ENCODE measurements at regions not wholly inside any gene's neighbourhood (a gene's known extent, or its start where the extent isn't known, plus 50 kb on each side); places are given as distances from the start of the nearest gene placed in this dataset.
"Not testable (repeated sequence)": the region's sequence is repeated elsewhere in the genome, so short reads cannot be mapped to it uniquely, and the experiment has no call there.

GRCh38 chr1:29931477-29932175, 695.3 kb downstream of the PTPRU start:
- H3K9me3 ChIP-seq (ENCODE audit: control insufficient read depth in 1 of 2, low read length in 2 of 2): no peaks in the 10 kb centered on the region
- H3K36me3 ChIP-seq (ENCODE audit: control insufficient read depth in 1 of 2, insufficient read depth in 2 of 2, low read length in 2 of 2): no peaks in the 10 kb centered on the region
- H3K27ac ChIP-seq (ENCODE audit: low read depth, low read length): no peak overlapping the region
- no peak overlapping the region for H3K4me3 ChIP-seq (ENCODE audit: low read depth in 1 of 2, low read length in 2 of 2)
- H3K27me3 ChIP-seq (ENCODE audit: control insufficient read depth in 1 of 2, insufficient read depth in 2 of 2, low read length in 2 of 2): peaks cover 0 to 6% of the 10 kb centered on the region in 2 donors
- no peaks in the 10 kb centered on the region for H3K4me1 ChIP-seq (ENCODE audit: control insufficient read depth in 1 of 2, insufficient read depth in 2 of 2, low read length in 2 of 2)
- no peak overlapping the region for H3K9ac ChIP-seq (ENCODE audit: low read depth in 1 of 2, low read length in 2 of 2)

- Histone ChIP-seq H3K27ac (ENCODE audit: low read depth, low read length) (no peak overlapping the region), H3K9me3 (ENCODE audit: control insufficient read depth in 1 of 2, low read length in 2 of 2) (no peaks in the 10 kb centered on the region), H3K27me3 (ENCODE audit: control insufficient read depth in 1 of 2, insufficient read depth in 2 of 2, low read length in 2 of 2) (no peaks in the 10 kb centered on the region), H3K36me3 (ENCODE audit: control insufficient read depth in 1 of 2, insufficient read depth in 2 of 2, low read length in 2 of 2) (no peaks in the 10 kb centered on the region), H3K4me1 (ENCODE audit: control insufficient read depth in 1 of 2, insufficient read depth in 2 of 2, low read length in 2 of 2) (no peaks in the 10 kb centered on the region), H3K9ac (ENCODE audit: low read depth in 1 of 2, low read length in 2 of 2) (no peak overlapping the region), H3K4me3 (ENCODE audit: low read depth in 1 of 2, low read length in 2 of 2) (no peak overlapping the region)
Measured at GRCh38 chr1:29925058-29925457, 688.7 kb downstream of the PTPRU start.

GRCh38 chr1:29924017-29924431, 687.7 kb downstream of the PTPRU start:
- no peaks in the 10 kb centered on the region for H3K27me3 ChIP-seq (ENCODE audit: control insufficient read depth in 1 of 2, insufficient read depth in 2 of 2, low read length in 2 of 2)
- no peaks in the 10 kb centered on the region for H3K36me3 ChIP-seq (ENCODE audit: control insufficient read depth in 1 of 2, insufficient read depth in 2 of 2, low read length in 2 of 2)
- H3K9ac ChIP-seq (ENCODE audit: low read depth in 1 of 2, low read length in 2 of 2): no peak overlapping the region
- H3K27ac ChIP-seq (ENCODE audit: low read depth, low read length): no peak overlapping the region
- no peaks in the 10 kb centered on the region for H3K9me3 ChIP-seq (ENCODE audit: control insufficient read depth in 1 of 2, low read length in 2 of 2)
- no peak overlapping the region for H3K4me3 ChIP-seq (ENCODE audit: low read depth in 1 of 2, low read length in 2 of 2)
- H3K4me1 ChIP-seq (ENCODE audit: control insufficient read depth in 1 of 2, insufficient read depth in 2 of 2, low read length in 2 of 2): no peaks in the 10 kb centered on the region

GRCh38 chr1:29921741-29922140, 685.4 kb downstream of the PTPRU start:
- no peak overlapping the region for H3K9ac ChIP-seq (ENCODE audit: low read depth in 1 of 2, low read length in 2 of 2)
- no peaks in the 10 kb centered on the region for H3K27me3 ChIP-seq (ENCODE audit: control insufficient read depth in 1 of 2, insufficient read depth in 2 of 2, low read length in 2 of 2)
- H3K36me3 ChIP-seq (ENCODE audit: control insufficient read depth in 1 of 2, insufficient read depth in 2 of 2, low read length in 2 of 2): no peaks in the 10 kb centered on the region
- H3K4me3 ChIP-seq (ENCODE audit: low read depth in 1 of 2, low read length in 2 of 2): no peak overlapping the region
- H3K27ac ChIP-seq (ENCODE audit: low read depth, low read length): no peak overlapping the region
- no peaks in the 10 kb centered on the region for H3K4me1 ChIP-seq (ENCODE audit: control insufficient read depth in 1 of 2, insufficient read depth in 2 of 2, low read length in 2 of 2)
- no peaks in the 10 kb centered on the region for H3K9me3 ChIP-seq (ENCODE audit: control insufficient read depth in 1 of 2, low read length in 2 of 2)

- Histone ChIP-seq H3K27ac (ENCODE audit: low read depth, low read length) (no peak overlapping the region), H3K4me3 (ENCODE audit: low read depth in 1 of 2, low read length in 2 of 2) (no peak overlapping the region), H3K4me1 (ENCODE audit: control insufficient read depth in 1 of 2, insufficient read depth in 2 of 2, low read length in 2 of 2) (no peaks in the 10 kb centered on the region), H3K36me3 (ENCODE audit: control insufficient read depth in 1 of 2, insufficient read depth in 2 of 2, low read length in 2 of 2) (no peaks in the 10 kb centered on the region), H3K27me3 (ENCODE audit: control insufficient read depth in 1 of 2, insufficient read depth in 2 of 2, low read length in 2 of 2) (peaks cover 0 to 2% of the 10 kb centered on the region in 2 donors), H3K9ac (ENCODE audit: low read depth in 1 of 2, low read length in 2 of 2) (no peak overlapping the region), H3K9me3 (ENCODE audit: control insufficient read depth in 1 of 2, low read length in 2 of 2) (no peaks in the 10 kb centered on the region)
Measured at GRCh38 chr1:29920784-29921183, 684.5 kb downstream of the PTPRU start.

GRCh38 chr1:29920316-29920715, 684.0 kb downstream of the PTPRU start:
- Histone ChIP-seq H3K9ac (ENCODE audit: low read depth in 1 of 2, low read length in 2 of 2) (no peak overlapping the region), H3K36me3 (ENCODE audit: control insufficient read depth in 1 of 2, insufficient read depth in 2 of 2, low read length in 2 of 2) (no peaks in the 10 kb centered on the region), H3K9me3 (ENCODE audit: control insufficient read depth in 1 of 2, low read length in 2 of 2) (no peaks in the 10 kb centered on the region), H3K27me3 (ENCODE audit: control insufficient read depth in 1 of 2, insufficient read depth in 2 of 2, low read length in 2 of 2) (peaks cover 0 to 5% of the 10 kb centered on the region in 2 donors), H3K4me3 (ENCODE audit: low read depth in 1 of 2, low read length in 2 of 2) (no peak overlapping the region), H3K4me1 (ENCODE audit: control insufficient read depth in 1 of 2, insufficient read depth in 2 of 2, low read length in 2 of 2) (no peaks in the 10 kb centered on the region), H3K27ac (ENCODE audit: low read depth, low read length) (no peak overlapping the region)

- not testable (repeated sequence) for H3K4me3 ChIP-seq (ENCODE audit: low read depth in 1 of 2, low read length in 2 of 2); H3K27me3 ChIP-seq (ENCODE audit: control insufficient read depth in 1 of 2, insufficient read depth in 2 of 2, low read length in 2 of 2); H3K9me3 ChIP-seq (ENCODE audit: control insufficient read depth in 1 of 2, low read length in 2 of 2); H3K9ac ChIP-seq (ENCODE audit: low read depth in 1 of 2, low read length in 2 of 2); H3K36me3 ChIP-seq (ENCODE audit: control insufficient read depth in 1 of 2, insufficient read depth in 2 of 2, low read length in 2 of 2); H3K4me1 ChIP-seq (ENCODE audit: control insufficient read depth in 1 of 2, insufficient read depth in 2 of 2, low read length in 2 of 2); H3K27ac ChIP-seq (ENCODE audit: low read depth, low read length)
Measured at GRCh38 chr1:29919041-29919440, 682.7 kb downstream of the PTPRU start.

- Histone ChIP-seq H3K27me3 (ENCODE audit: control insufficient read depth in 1 of 2, insufficient read depth in 2 of 2, low read length in 2 of 2) (peaks cover 0 to 5% of the 10 kb centered on the region in 2 donors), H3K27ac (ENCODE audit: low read depth, low read length) (no peak overlapping the region), H3K4me3 (ENCODE audit: low read depth in 1 of 2, low read length in 2 of 2) (no peak overlapping the region), H3K9me3 (ENCODE audit: control insufficient read depth in 1 of 2, low read length in 2 of 2) (peaks cover 0 to 2% of the 10 kb centered on the region in 2 donors), H3K4me1 (ENCODE audit: control insufficient read depth in 1 of 2, insufficient read depth in 2 of 2, low read length in 2 of 2) (no peaks in the 10 kb centered on the region), H3K9ac (ENCODE audit: low read depth in 1 of 2, low read length in 2 of 2) (no peak overlapping the region), H3K36me3 (ENCODE audit: control insufficient read depth in 1 of 2, insufficient read depth in 2 of 2, low read length in 2 of 2) (no peaks in the 10 kb centered on the region)
Measured at GRCh38 chr1:29916656-29917369, 680.5 kb downstream of the PTPRU start.

GRCh38 chr1:29914936-29915335, 678.6 kb downstream of the PTPRU start:
- Histone ChIP-seq H3K9me3 (ENCODE audit: control insufficient read depth in 1 of 2, low read length in 2 of 2) (peaks cover 0 to 2% of the 10 kb centered on the region in 2 donors), H3K36me3 (ENCODE audit: control insufficient read depth in 1 of 2, insufficient read depth in 2 of 2, low read length in 2 of 2) (no peaks in the 10 kb centered on the region), H3K27ac (ENCODE audit: low read depth, low read length) (no peak overlapping the region), H3K9ac (ENCODE audit: low read depth in 1 of 2, low read length in 2 of 2) (no peak overlapping the region), H3K27me3 (ENCODE audit: control insufficient read depth in 1 of 2, insufficient read depth in 2 of 2, low read length in 2 of 2) (peaks cover 0 to 5% of the 10 kb centered on the region in 2 donors), H3K4me1 (ENCODE audit: control insufficient read depth in 1 of 2, insufficient read depth in 2 of 2, low read length in 2 of 2) (no peaks in the 10 kb centered on the region), H3K4me3 (ENCODE audit: low read depth in 1 of 2, low read length in 2 of 2) (no peak overlapping the region)

GRCh38 chr1:29912425-29912824, 676.1 kb downstream of the PTPRU start:
- H3K4me1 ChIP-seq (ENCODE audit: control insufficient read depth in 1 of 2, insufficient read depth in 2 of 2, low read length in 2 of 2): no peaks in the 10 kb centered on the region
- peaks cover 0 to 5% of the 10 kb centered on the region in 2 donors for H3K27me3 ChIP-seq (ENCODE audit: control insufficient read depth in 1 of 2, insufficient read depth in 2 of 2, low read length in 2 of 2)
- H3K9me3 ChIP-seq (ENCODE audit: control insufficient read depth in 1 of 2, low read length in 2 of 2): peaks cover 0 to 2% of the 10 kb centered on the region in 2 donors
- H3K36me3 ChIP-seq (ENCODE audit: control insufficient read depth in 1 of 2, insufficient read depth in 2 of 2, low read length in 2 of 2): no peaks in the 10 kb centered on the region
- H3K27ac ChIP-seq (ENCODE audit: low read depth, low read length): no peak overlapping the region
- no peak overlapping the region for H3K9ac ChIP-seq (ENCODE audit: low read depth in 1 of 2, low read length in 2 of 2)
- no peak overlapping the region for H3K4me3 ChIP-seq (ENCODE audit: low read depth in 1 of 2, low read length in 2 of 2)

All from duodenal mucosa (tissue), 2 donors.